ENCODE measurements at regions not wholly inside any gene's neighbourhood (a gene's known extent, or its start where the extent isn't known, plus 50 kb on each side); places are given as distances from the start of the nearest gene placed in this dataset.

GRCh38 chr18:40366521-40366920 is 1588.5 kb upstream of the PIK3C3 start:
- no peak for TF ChIP-seq POLR2A (IDR thresholded peaks at IDR 0.05)
- TF ChIP-seq EP300 (IDR thresholded peaks at IDR 0.05): no peak
- TF ChIP-seq, protein P1, sequence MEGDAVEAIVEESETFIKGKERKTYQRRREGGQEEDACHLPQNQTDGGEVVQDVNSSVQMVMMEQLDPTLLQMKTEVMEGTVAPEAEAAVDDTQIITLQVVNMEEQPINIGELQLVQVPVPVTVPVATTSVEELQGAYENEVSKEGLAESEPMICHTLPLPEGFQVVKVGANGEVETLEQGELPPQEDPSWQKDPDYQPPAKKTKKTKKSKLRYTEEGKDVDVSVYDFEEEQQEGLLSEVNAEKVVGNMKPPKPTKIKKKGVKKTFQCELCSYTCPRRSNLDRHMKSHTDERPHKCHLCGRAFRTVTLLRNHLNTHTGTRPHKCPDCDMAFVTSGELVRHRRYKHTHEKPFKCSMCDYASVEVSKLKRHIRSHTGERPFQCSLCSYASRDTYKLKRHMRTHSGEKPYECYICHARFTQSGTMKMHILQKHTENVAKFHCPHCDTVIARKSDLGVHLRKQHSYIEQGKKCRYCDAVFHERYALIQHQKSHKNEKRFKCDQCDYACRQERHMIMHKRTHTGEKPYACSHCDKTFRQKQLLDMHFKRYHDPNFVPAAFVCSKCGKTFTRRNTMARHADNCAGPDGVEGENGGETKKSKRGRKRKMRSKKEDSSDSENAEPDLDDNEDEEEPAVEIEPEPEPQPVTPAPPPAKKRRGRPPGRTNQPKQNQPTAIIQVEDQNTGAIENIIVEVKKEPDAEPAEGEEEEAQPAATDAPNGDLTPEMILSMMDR (IDR thresholded peaks at IDR 0.05): no peak
- TF ChIP-seq POLR2AphosphoS5 (IDR thresholded peaks at IDR 0.05): no peak

All from sigmoid colon (tissue), 4 donors.